ENCODE measurements at regions not wholly inside any gene's neighbourhood (a gene's known extent, or its start where the extent isn't known, plus 50 kb on each side); places are given as distances from the start of the nearest gene placed in this dataset.

- DNase-seq (ENCODE audit: low read depth in 3 of 3, low spot score in 1 of 3), result no peak
Observed at GRCh38 chr5:54927097-54927746, 58.2 kb downstream of the ESM1 start.

- DNase-seq (ENCODE audit: low read depth in 3 of 3, low spot score in 1 of 3), result no peak
Observed at GRCh38 chr5:54924487-54924886, 60.9 kb downstream of the ESM1 start.

GRCh38 chr5:54917323-54917722 is 68.1 kb downstream of the ESM1 start:
- no peak for DNase-seq (ENCODE audit: low read depth in 3 of 3, low spot score in 1 of 3)

- no peak for DNase-seq (ENCODE audit: low read depth in 3 of 3, low spot score in 1 of 3)
Observed at GRCh38 chr5:54915466-54916027, 69.8 kb downstream of the ESM1 start.

GRCh38 chr5:54912021-54912420 is 73.4 kb downstream of the ESM1 start:
- no peak for DNase-seq (ENCODE audit: low read depth in 3 of 3, low spot score in 1 of 3)

- no peak for DNase-seq (ENCODE audit: low read depth in 3 of 3, low spot score in 1 of 3)
Observed at GRCh38 chr5:54909911-54910870, 75.2 kb downstream of the ESM1 start.

- DNase-seq (ENCODE audit: low read depth in 3 of 3, low spot score in 1 of 3), result no peak
Observed at GRCh38 chr5:54908774-54909525, 76.4 kb downstream of the ESM1 start.

GRCh38 chr5:54905942-54906537 is 79.4 kb downstream of the ESM1 start:
- peak in 2 of 3 donors; percentile 32 to 54 for DNase-seq (ENCODE audit: low read depth in 3 of 3, low spot score in 1 of 3)

GRCh38 chr5:54905246-54905795 is 80.1 kb downstream of the ESM1 start:
- DNase-seq (ENCODE audit: low read depth in 3 of 3, low spot score in 1 of 3), result no peak

- DNase-seq (ENCODE audit: low read depth in 3 of 3, low spot score in 1 of 3), result no peak
Observed at GRCh38 chr5:54904425-54904824, 81.0 kb downstream of the ESM1 start.

- DNase-seq (ENCODE audit: low read depth in 3 of 3, low spot score in 1 of 3), result no peak
Observed at GRCh38 chr5:54902791-54903473, 82.5 kb downstream of the ESM1 start.

GRCh38 chr5:54900984-54901725 is 84.2 kb downstream of the ESM1 start:
- no peak for DNase-seq (ENCODE audit: low read depth in 3 of 3, low spot score in 1 of 3)

- no peak for DNase-seq (ENCODE audit: low read depth in 3 of 3, low spot score in 1 of 3)
Observed at GRCh38 chr5:54897001-54897400, 88.4 kb downstream of the ESM1 start.

- DNase-seq (ENCODE audit: low read depth in 3 of 3, low spot score in 1 of 3), result no peak
Observed at GRCh38 chr5:54895816-54896341, 89.5 kb downstream of the ESM1 start.

- no peak for DNase-seq (ENCODE audit: low read depth in 3 of 3, low spot score in 1 of 3)
Observed at GRCh38 chr5:54894957-54895815, 90.2 kb downstream of the ESM1 start.

- no peak for DNase-seq (ENCODE audit: low read depth in 3 of 3, low spot score in 1 of 3)
Observed at GRCh38 chr5:54889826-54890225, 95.6 kb downstream of the ESM1 start.

GRCh38 chr5:54887663-54888062 is 97.7 kb downstream of the ESM1 start:
- DNase-seq (ENCODE audit: low read depth in 3 of 3, low spot score in 1 of 3), result no peak

GRCh38 chr5:54886866-54887265 is 98.5 kb downstream of the ESM1 start:
- no peak for DNase-seq (ENCODE audit: low read depth in 3 of 3, low spot score in 1 of 3)

Data from stimulated activated CD4-positive, alpha-beta T cell treated with anti-CD3 and anti-CD28 coated beads, TNF-alpha, amount 100 ng/mL, for 1 hour (primary cell).